ENCODE measurements at regions not wholly inside any gene's neighbourhood (a gene's known extent, or its start where the extent isn't known, plus 50 kb on each side); places are given as distances from the start of the nearest gene placed in this dataset.

DNA sequence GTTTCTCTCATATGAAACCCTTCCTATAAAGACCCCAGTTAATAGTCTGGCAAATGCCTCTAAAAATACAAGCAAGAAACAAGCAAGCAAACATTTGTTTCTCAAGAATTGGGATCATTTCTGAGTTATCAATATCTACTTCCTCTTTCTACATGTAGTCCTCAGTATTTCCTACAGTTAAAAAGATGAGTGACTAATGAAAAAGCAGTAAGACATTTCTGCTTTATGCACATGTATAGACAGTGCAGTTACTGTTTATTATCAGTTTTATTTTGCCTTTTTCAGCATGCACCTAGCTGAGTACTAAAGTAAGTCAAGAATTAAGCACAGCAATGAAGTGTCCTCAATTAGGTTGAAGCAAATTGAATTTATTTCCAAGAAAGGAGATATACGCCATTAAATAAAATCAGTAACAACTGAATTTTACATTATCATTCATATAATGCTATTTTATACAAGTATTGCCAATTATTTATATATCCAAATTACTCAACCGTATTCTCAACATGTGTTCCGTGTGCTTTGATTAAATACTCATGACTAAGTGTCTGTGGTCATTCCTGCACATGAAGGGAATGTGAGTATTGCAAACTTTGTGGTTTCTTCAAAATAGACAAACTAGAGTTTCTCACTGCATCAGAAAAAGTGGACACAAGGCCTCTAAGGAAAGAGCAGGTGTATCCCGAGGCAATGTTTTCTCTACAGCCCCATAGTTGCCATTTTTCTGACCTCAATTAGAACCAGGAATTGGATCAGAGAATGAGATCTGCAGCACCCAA is 159.3 kb upstream of the MARCKS start:
- TF ChIP-seq CTCF (IDR thresholded peaks at IDR 0.05; ENCODE audit: insufficient read depth, low read depth, low read length): no peak
- TF ChIP-seq EZH2 (IDR thresholded peaks at IDR 0.05; ENCODE audit: insufficient read depth, low read length): no peak
